K562 (cell line): ENCODE measurements at regions not wholly inside any gene's neighbourhood (a gene's known extent, or its start where the extent isn't known, plus 50 kb on each side); places are given as distances from the start of the nearest gene placed in this dataset.

Source experiments
- ATAC-seq: fragments of 200-7000 bp; cut with Tn5 transposase; 3 replicates; pipeline ENCODE4 v1.9.1; 2020; ENCODE audit warnings: moderate library complexity
- BruUV-seq: library from RNA; stranded (reverse); fragments of 400-500 nt; replicated peaks from 2 replicates; lab custom pipeline; 2021; lab: Mats Ljungman, UMichigan
- CTCF ChIA-PET: fragments of 300-600 bp; formaldehyde crosslinking; extraction: SDS; loops from one replicate; lab custom pipeline; 2021; ENCODE audit warnings: low intra/inter-chr PET ratio; lab: Yijun Ruan, JAX
- POLR2A ChIA-PET: fragments of 300-600, 350-650 bp; sonication (Branson Sonifier 250); formaldehyde crosslinking; extraction: SDS; loops from one replicate; lab custom pipeline; 2021; ENCODE audit warnings: antibody characterized with exemption, inconsistent platforms; lab: Yijun Ruan, JAX
- DNase-seq, 4 experiments: peaks; one replicate each; pipeline versions ENCODE4 v3.0.0 to v3.0.0-alpha.2; 2011 to 2018; ENCODE audit warnings: low spot score in 3 of 4, mixed read lengths in 3 of 4; ENCODE audit errors: extremely low read depth in 1 of 4
- FAIRE-seq: peaks from 2 replicates; lab custom pipeline; 2011; peaks lifted over from hg19 to GRCh38; lab: Jason Lieb, UNC
- H2AFZ ChIP-seq: 2 replicates; pipeline ENCODE4 v1.6.0; 2011; ENCODE audit warnings: low read depth, low read length, control low read depth, inconsistent platforms
- H3K27ac ChIP-seq: fragments of 200-600 bp; 3 replicates; pipeline ENCODE4 v1.8.0; 2011; ENCODE audit warnings: low read depth, mild to moderate bottlenecking, control low read depth, inconsistent platforms, low read length, moderate library complexity, mixed read lengths; ENCODE audit errors: extremely low read depth
- H3K27me3 ChIP-seq, 2 experiments: fragments of 300-600 bp in 1 of 2; 2 replicates in 1 of 2; 3 replicates in 1 of 2; pipeline versions ENCODE4 v1.6.0 to v1.8.0; 2011; ENCODE audit warnings: inconsistent platforms in 2 of 2, low read length in 2 of 2, mild to moderate bottlenecking in 1 of 2, mixed read lengths in 1 of 2, moderate library complexity in 1 of 2; ENCODE audit not compliant: control insufficient read depth in 2 of 2, insufficient read depth in 2 of 2
- H3K36me3 ChIP-seq: fragments of 300-600 bp; 3 replicates; pipeline ENCODE4 v1.8.0; 2011; ENCODE audit warnings: mild to moderate bottlenecking, low read length, inconsistent platforms; ENCODE audit not compliant: control insufficient read depth, insufficient read depth
- H3K4me1 ChIP-seq, 2 experiments: fragments of 200-600 bp in 1 of 2; replicated peaks in 1 of 2; 2 replicates in 1 of 2; 3 replicates in 1 of 2; pipeline versions ENCODE4 v1.5.1 to v1.8.0; 2011; ENCODE audit warnings: inconsistent platforms in 2 of 2, low read length in 2 of 2, mild to moderate bottlenecking in 1 of 2, mixed read lengths in 1 of 2, moderate library complexity in 1 of 2; ENCODE audit not compliant: control insufficient read depth in 2 of 2, insufficient read depth in 2 of 2
- H3K4me2 ChIP-seq: 2 replicates; pipeline ENCODE4 v1.6.1; 2011; ENCODE audit warnings: low read length, control low read depth, inconsistent platforms, mixed read lengths; ENCODE audit not compliant: insufficient read depth
- H3K4me3 ChIP-seq: fragments of 200-600 bp; sonication (generic), shearing (Covaris generic); 2 replicates; pipeline ENCODE4 v1.5.1; 2016; ENCODE audit warnings: control low read depth, inconsistent platforms
- H3K79me2 ChIP-seq: fragments of 200-600 bp; 3 replicates; pipeline ENCODE4 v1.8.0; 2011; ENCODE audit warnings: low read length, inconsistent platforms; ENCODE audit not compliant: control insufficient read depth, insufficient read depth
- H3K9ac ChIP-seq, 2 experiments: 2 replicates each; pipeline versions ENCODE4 v1.6.0 to v1.6.1; 2011; ENCODE audit warnings: low read depth in 2 of 2, low read length in 2 of 2, control low read depth in 1 of 2, inconsistent platforms in 1 of 2, mild to moderate bottlenecking in 1 of 2, mixed read lengths in 1 of 2; ENCODE audit not compliant: insufficient read depth in 1 of 2
- H3K9me1 ChIP-seq: one replicate; pipeline ENCODE4 v1.6.0; 2011; ENCODE audit warnings: inconsistent platforms, mild to moderate bottlenecking, low read length, moderate library complexity; ENCODE audit not compliant: control insufficient read depth, insufficient read depth
- H3K9me3 ChIP-seq: replicated peaks from 2 replicates; pipeline ENCODE4 v1.5.1; 2011; ENCODE audit warnings: low read depth, low read length, inconsistent platforms; ENCODE audit not compliant: control insufficient read depth, insufficient read depth
- H4K20me1 ChIP-seq: replicated peaks from 2 replicates; pipeline ENCODE4 v1.6.1; 2011; ENCODE audit warnings: low read length, inconsistent platforms, mixed read lengths; ENCODE audit not compliant: control insufficient read depth, insufficient read depth
- ZBTB9 ChIP-seq: fragments of 450-650 bp; formaldehyde crosslinking; IDR thresholded peaks from 2 replicates; pipeline ENCODE4 v1.4.0; 2020; ENCODE audit warnings: mild to moderate bottlenecking, moderate library complexity
- WGBS: fragments of 100-300 bp; shearing (Covaris generic); methylation state at CpG from one replicate; pipeline ENCODE4 v1.1.6; 2016; ENCODE audit warnings: low coverage, mixed read lengths; ENCODE audit not compliant: insufficient coverage; ENCODE audit errors: missing lambda C conversion rate; 5-methylcytosine and 5-hydroxymethylcytosine counted together
- in situ Hi-C: fragments of 300-500 bp; cut with MboI; formaldehyde crosslinking; loops from 4 replicates; pipeline ENCODE4 v1.15.0; 2018; ENCODE audit warnings: inconsistent platforms, mixed read lengths
- intact Hi-C: fragments of 100-400 bp; cut with micrococcal nuclease; formaldehyde crosslinking; loops from 2 replicates; pipeline ENCODE4 v1.14.2; 2022

- WGBS: 0% methylated on average over 1 of the region's 1 CpG
- H3K4me3 ChIP-seq: no peak overlapping the region
- in situ Hi-C loops: loop anchor here (10.0 kb wide), 1 partner anchor 700 kb away; no protein-coding TSS in a partner anchor
Observed at GRCh38 chr6:71385111-71385822, 96.7 kb downstream of the OGFRL1 start.

More at GRCh38 chr6:71385111-71385822, 96.7 kb downstream of the OGFRL1 start:
- no peak overlapping the region for H2AFZ ChIP-seq
- H3K79me2 ChIP-seq: no peaks in the 10 kb centered on the region
- H3K9me3 ChIP-seq: no peaks in the 10 kb centered on the region
- TF ChIP-seq ZBTB9 (CRISPR knock-in tag): no peak
- TF ChIP-seq, all 486 proteins: peak for 0
- POLR2A ChIA-PET: no interaction called here
- FAIRE-seq (no peak), ATAC-seq (no peak), DNase-seq (no peak)
- Histone ChIP-seq H3K27me3 (no peaks in the 10 kb centered on the region), H3K9me1 (no peaks in the 10 kb centered on the region), H3K4me1 (no peaks in the 10 kb centered on the region), H3K36me3 (no peaks in the 10 kb centered on the region), H3K27ac (no peak overlapping the region), H3K4me2 (no peak overlapping the region), H4K20me1 (no peaks in the 10 kb centered on the region), H3K9ac (no peak overlapping the region)
- CTCF ChIA-PET: no interaction called here
- intact Hi-C loops: loop anchor here (10.0 kb wide), 1 partner anchor 150 kb away; no protein-coding TSS in a partner anchor
- BruUV-seq: no TSS peak
